Sigmoid colon (tissue), 4 donors: ENCODE measurements at regions not wholly inside any gene's neighbourhood (a gene's known extent, or its start where the extent isn't known, plus 50 kb on each side); places are given as distances from the start of the nearest gene placed in this dataset.

Experiments used
- CTCF ChIP-seq, 4 experiments: fragments of 450-650 bp in 3 of 4; fragments of 200-600 bp in 1 of 4; IDR thresholded peaks; one replicate each; pipeline ENCODE4 v1.5.1; 2016 to 2019; ENCODE audit warnings: antibody characterized with exemption in 4 of 4, mild to moderate bottlenecking in 3 of 4, moderate library complexity in 2 of 4
- POLR2A ChIP-seq, 2 donors: fragments of 450-650 bp; IDR thresholded peaks; one replicate each; pipeline ENCODE4 v1.6.1; 2016; ENCODE audit warnings: antibody characterized with exemption in 2 of 2, mild to moderate bottlenecking in 2 of 2, moderate library complexity in 2 of 2
- POLR2AphosphoS5 ChIP-seq, 4 donors: sonication (generic); formaldehyde crosslinking; IDR thresholded peaks; one replicate each; pipeline ENCODE4 v1.6.1; 2017; ENCODE audit warnings: antibody characterized with exemption in 4 of 4

- TF ChIP-seq CTCF (IDR thresholded peaks at IDR 0.05) = no peak
- TF ChIP-seq POLR2AphosphoS5 (IDR thresholded peaks at IDR 0.05) = no peak
- TF ChIP-seq POLR2A (IDR thresholded peaks at IDR 0.05) = no peak
These were observed 118.1 kb upstream of the MAP2 start for GRCh38 chr2:209305746-209306196.
